ENCODE measurements at regions not wholly inside any gene's neighbourhood (a gene's known extent, or its start where the extent isn't known, plus 50 kb on each side); places are given as distances from the start of the nearest gene placed in this dataset.

DNA sequence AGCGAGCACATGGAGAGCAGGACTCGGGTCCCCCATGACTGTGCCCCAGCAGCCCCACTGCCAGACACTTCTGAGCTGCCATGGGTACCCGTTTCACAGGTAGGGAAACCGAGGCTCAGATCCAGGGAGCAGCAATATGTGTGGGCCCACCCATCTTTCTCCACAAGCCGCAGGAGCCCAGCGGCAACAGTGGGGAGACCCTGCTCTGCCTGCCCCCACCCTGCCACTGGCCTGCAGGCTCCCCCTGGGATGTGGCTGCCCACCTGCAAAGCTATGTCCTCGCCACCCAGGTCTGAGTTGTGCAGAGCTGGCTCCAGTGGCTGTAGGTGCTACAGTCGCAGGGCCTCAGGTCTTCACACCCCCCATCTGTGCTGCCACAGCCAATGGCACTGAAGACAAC is 50.6 kb upstream of the C1QTNF9B start:
- intact Hi-C loops (cut with micrococcal nuclease), result no loop called here
- ATAC-seq (no peak), DNase-seq (no peak)
- no peaks in the 10 kb centered on the region for H3K36me3 Mint-ChIP-seq (ENCODE audit: low read depth)
- H3K27ac Mint-ChIP-seq, result no peak overlapping the region
- TF ChIP-seq, protein P1, sequence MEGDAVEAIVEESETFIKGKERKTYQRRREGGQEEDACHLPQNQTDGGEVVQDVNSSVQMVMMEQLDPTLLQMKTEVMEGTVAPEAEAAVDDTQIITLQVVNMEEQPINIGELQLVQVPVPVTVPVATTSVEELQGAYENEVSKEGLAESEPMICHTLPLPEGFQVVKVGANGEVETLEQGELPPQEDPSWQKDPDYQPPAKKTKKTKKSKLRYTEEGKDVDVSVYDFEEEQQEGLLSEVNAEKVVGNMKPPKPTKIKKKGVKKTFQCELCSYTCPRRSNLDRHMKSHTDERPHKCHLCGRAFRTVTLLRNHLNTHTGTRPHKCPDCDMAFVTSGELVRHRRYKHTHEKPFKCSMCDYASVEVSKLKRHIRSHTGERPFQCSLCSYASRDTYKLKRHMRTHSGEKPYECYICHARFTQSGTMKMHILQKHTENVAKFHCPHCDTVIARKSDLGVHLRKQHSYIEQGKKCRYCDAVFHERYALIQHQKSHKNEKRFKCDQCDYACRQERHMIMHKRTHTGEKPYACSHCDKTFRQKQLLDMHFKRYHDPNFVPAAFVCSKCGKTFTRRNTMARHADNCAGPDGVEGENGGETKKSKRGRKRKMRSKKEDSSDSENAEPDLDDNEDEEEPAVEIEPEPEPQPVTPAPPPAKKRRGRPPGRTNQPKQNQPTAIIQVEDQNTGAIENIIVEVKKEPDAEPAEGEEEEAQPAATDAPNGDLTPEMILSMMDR (IDR thresholded peaks at IDR 0.05), result no peak
- no peaks in the 10 kb centered on the region for H3K4me1 Mint-ChIP-seq (ENCODE audit: low read depth)
- H3K27me3 Mint-ChIP-seq, result no peaks in the 10 kb centered on the region
- no peak overlapping the region for H3K4me3 Mint-ChIP-seq
- POLR2A ChIA-PET, result no interaction called here
- no peaks in the 10 kb centered on the region for H3K9me3 Mint-ChIP-seq
- CTCF ChIA-PET, result interaction anchor here (1.4 to 1.7 kb wide), 2 partner anchors 11 to 13 kb away, joined by 6 read pairs; no protein-coding TSS in a partner anchor

DNA sequence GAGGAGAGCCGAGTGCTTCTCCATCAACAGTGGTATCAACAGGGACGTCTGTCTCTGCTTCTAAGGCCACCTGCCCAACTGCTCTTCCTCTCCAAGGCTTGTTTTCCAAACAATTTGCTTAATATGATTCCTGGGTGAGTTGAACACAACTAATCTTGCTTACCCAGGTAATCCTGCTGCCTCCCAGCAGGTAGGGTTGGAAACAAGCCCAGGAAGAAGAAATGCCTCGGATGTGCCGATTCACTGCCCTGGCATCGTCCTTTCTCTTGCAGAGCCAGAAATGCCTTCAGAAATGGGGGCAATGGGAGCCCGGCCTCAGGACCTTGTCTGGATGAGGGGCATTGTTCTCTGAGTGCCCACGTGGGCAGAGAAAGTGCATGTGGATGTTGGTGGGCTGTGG is 51.9 kb upstream of the C1QTNF9B start:
- intact Hi-C loops (cut with micrococcal nuclease), result no loop called here
- no peak for DNase-seq
- Mint-ChIP-seq H3K27ac (no peak overlapping the region), H3K4me3 (no peak overlapping the region), H3K9me3 (no peaks in the 10 kb centered on the region), H3K36me3 (ENCODE audit: low read depth) (no peaks in the 10 kb centered on the region), H3K27me3 (no peaks in the 10 kb centered on the region), H3K4me1 (ENCODE audit: low read depth) (no peaks in the 10 kb centered on the region)
- TF ChIP-seq, protein P1 (IDR thresholded peaks at IDR 0.05), result no peak
- ATAC-seq, result no peak
- ChIA-PET CTCF (interaction anchor here (1.7 kb wide), 1 partner anchor 12 kb away, joined by 6 read pairs; no protein-coding TSS in a partner anchor), POLR2A (interaction anchor here (0.6 kb wide), 1 partner anchor 74 kb away, joined by 3 read pairs; no protein-coding TSS in a partner anchor)

DNA sequence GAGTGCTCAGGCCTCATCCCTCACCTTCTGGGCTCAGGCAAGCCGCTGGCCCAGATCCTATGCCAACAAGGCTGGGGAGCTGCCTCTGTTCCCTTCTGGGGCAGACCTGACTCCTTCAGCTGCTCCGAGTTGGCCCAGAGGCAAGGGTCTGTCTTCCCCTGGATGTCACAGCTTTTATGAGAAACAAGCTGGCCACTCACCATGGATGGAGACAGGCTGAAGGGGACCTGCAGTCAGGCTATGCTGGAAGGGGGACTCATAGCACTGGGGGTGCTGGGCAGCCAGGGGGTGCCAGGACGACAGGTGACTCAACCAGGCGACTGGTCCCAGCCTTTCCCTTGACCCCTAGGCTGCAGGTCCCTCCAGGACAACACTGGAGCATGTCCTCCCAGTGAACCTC is 52.4 kb upstream of the C1QTNF9B start:
- TF ChIP-seq, protein P1 (IDR thresholded peaks at IDR 0.05), result no peak
- no peak for ATAC-seq
- no peak overlapping the region for H3K4me3 Mint-ChIP-seq
- CTCF ChIA-PET, result no interaction called here
- H3K9me3 Mint-ChIP-seq, result no peaks in the 10 kb centered on the region
- H3K4me1 Mint-ChIP-seq (ENCODE audit: low read depth), result no peaks in the 10 kb centered on the region
- no peaks in the 10 kb centered on the region for H3K27me3 Mint-ChIP-seq
- DNase-seq, result no peak
- H3K27ac Mint-ChIP-seq, result no peak overlapping the region
- intact Hi-C loops (cut with micrococcal nuclease), result no loop called here
- H3K36me3 Mint-ChIP-seq (ENCODE audit: low read depth), result no peaks in the 10 kb centered on the region
- POLR2A ChIA-PET, result interaction anchor here (0.6 kb wide), 1 partner anchor 75 kb away, joined by 3 read pairs; no protein-coding TSS in a partner anchor

DNA sequence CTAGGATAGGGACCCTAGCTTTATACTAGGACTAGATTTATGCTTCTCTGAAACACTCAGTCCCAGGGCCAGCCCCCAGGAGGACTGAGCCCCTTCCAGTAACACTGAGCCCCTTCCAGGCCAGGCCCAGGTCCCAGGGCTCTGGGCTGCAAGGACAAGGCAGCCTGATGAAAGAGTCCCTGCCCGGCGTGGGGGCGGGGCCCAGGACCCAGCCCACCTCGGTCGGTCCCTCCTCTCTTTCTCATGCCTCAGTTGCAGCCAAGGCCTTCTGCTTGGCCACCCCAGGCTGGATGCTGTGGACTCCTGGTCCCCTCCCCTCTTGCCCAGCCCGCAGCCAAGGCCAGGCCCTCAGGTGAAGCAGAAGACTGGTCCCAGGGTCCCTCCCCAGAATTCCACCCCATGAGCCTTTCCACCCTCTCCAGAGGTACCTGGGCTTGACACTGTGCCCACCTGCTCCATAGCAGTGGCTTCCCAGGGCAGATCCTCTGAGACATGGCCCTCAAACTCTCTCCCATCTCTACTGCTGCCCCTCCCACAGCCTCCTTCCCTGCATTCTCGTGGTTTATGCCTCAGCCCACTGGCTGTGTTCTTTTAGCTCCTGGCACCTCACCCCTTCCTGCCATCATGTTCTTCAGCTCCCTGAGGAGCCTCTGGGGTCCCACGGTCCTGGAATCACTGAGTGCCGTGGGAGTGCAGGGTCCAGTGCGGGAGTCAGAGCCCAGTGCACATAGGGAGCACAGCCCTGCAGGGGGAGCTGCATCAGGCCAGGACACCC is 53.6 kb upstream of the C1QTNF9B start:
- H3K27ac Mint-ChIP-seq, result no peak overlapping the region
- intact Hi-C loops (cut with micrococcal nuclease), result no loop called here
- H3K4me1 Mint-ChIP-seq (ENCODE audit: low read depth), result peaks cover 10% of the 10 kb centered on the region
- CTCF ChIA-PET, result interaction anchor here (1.1 kb wide), 1 partner anchor 9 kb away, joined by 8 read pairs; no protein-coding TSS in a partner anchor
- ATAC-seq, result no peak
- H3K4me3 Mint-ChIP-seq, result no peak overlapping the region
- H3K27me3 Mint-ChIP-seq, result peaks cover 2% of the 10 kb centered on the region
- H3K9me3 Mint-ChIP-seq, result no peaks in the 10 kb centered on the region
- TF ChIP-seq, protein P1 (IDR thresholded peaks at IDR 0.05), result no peak
- DNase-seq, result no peak
- POLR2A ChIA-PET, result interaction anchor here (0.6 kb wide), 1 partner anchor 131 kb away, joined by 4 read pairs; no protein-coding TSS in a partner anchor
- H3K36me3 Mint-ChIP-seq (ENCODE audit: low read depth), result no peaks in the 10 kb centered on the region

DNA sequence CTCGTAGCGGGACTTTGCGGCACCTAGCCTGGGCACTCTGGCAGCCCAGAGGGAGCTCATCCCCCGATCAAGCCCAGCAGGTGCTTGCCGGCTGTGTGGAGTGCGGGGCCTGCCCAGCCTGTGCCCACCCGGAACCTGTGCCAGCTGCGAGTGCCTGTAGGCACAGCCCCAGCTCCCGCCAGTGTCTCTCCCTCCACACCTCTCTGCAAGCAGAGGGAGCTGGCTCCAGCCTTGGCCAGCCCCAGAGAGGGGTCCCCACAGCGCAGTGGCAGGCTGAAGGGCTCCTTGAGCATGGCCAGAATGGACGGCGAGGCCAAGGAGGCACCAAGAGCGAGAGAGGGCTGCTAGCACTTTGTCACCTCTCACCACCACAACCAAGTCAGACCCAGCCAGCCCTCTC is 55.5 kb upstream of the C1QTNF9B start:
- ChIA-PET CTCF (interaction anchor here (1.5 kb wide), 1 partner anchor 31 kb away, joined by 3 read pairs; no protein-coding TSS in a partner anchor), POLR2A (interaction anchor here (0.6 kb wide), 2 partner anchors 53 to 222 kb away, joined by 3 read pairs; no protein-coding TSS in a partner anchor)
- H3K27me3 Mint-ChIP-seq, result peaks cover 3% of the 10 kb centered on the region
- H3K4me3 Mint-ChIP-seq, result no peak overlapping the region
- intact Hi-C loops (cut with micrococcal nuclease), result no loop called here
- H3K36me3 Mint-ChIP-seq (ENCODE audit: low read depth), result no peaks in the 10 kb centered on the region
- TF ChIP-seq, protein P1 (IDR thresholded peaks at IDR 0.05), result no peak
- H3K9me3 Mint-ChIP-seq, result no peaks in the 10 kb centered on the region
- no peak overlapping the region for H3K27ac Mint-ChIP-seq
- peaks cover 15% of the 10 kb centered on the region for H3K4me1 Mint-ChIP-seq (ENCODE audit: low read depth)
- ATAC-seq (no peak), DNase-seq (no peak)
